Smooth muscle cell (in vitro differentiated cells): ENCODE measurements at regions not wholly inside any gene's neighbourhood (a gene's known extent, or its start where the extent isn't known, plus 50 kb on each side); places are given as distances from the start of the nearest gene placed in this dataset.

Source experiments
- DNase-seq: peaks from one replicate; lab custom pipeline; 2025; ENCODE audit not compliant: unreplicated experiment; lab: John Stamatoyannopoulos, UW
- H2AFZ ChIP-seq: fragments of 200-600 bp; sonication (generic); 2 replicates; pipeline ENCODE4 v1.6.0; 2016; ENCODE audit warnings: antibody characterized with exemption, low read depth, mild to moderate bottlenecking
- H3F3A ChIP-seq: fragments of 200-600 bp; sonication (generic); 2 replicates; pipeline ENCODE4 v1.6.0; 2017; ENCODE audit warnings: antibody characterized with exemption, low read depth
- H3K27ac ChIP-seq: fragments of 200-600 bp; sonication (generic); 2 replicates; pipeline ENCODE4 v1.5.1; 2016; ENCODE audit warnings: low read depth, mild to moderate bottlenecking
- H3K27me3 ChIP-seq: fragments of 200-600 bp; sonication (generic); 2 replicates; pipeline ENCODE4 v1.6.1; 2016; ENCODE audit warnings: low read depth, mild to moderate bottlenecking
- H3K36me3 ChIP-seq: fragments of 200-600 bp; sonication (generic); 2 replicates; pipeline ENCODE4 v1.5.1; 2016; ENCODE audit warnings: low read depth
- H3K4me1 ChIP-seq: fragments of 200-600 bp; sonication (generic); 2 replicates; pipeline ENCODE4 v1.5.1; 2016; ENCODE audit warnings: low read depth
- H3K4me2 ChIP-seq: fragments of 200-600 bp; sonication (generic); 2 replicates; pipeline ENCODE4 v1.6.0; 2016; ENCODE audit warnings: mild to moderate bottlenecking
- H3K4me3 ChIP-seq: fragments of 200-600 bp; sonication (generic); 2 replicates; pipeline ENCODE4 v1.5.1; 2016; ENCODE audit warnings: mild to moderate bottlenecking
- H3K79me2 ChIP-seq: fragments of 200-600 bp; sonication (generic); 2 replicates; pipeline ENCODE4 v1.6.0; 2016; ENCODE audit warnings: low read depth, mild to moderate bottlenecking
- H3K9ac ChIP-seq: fragments of 200-600 bp; sonication (generic); 2 replicates; pipeline ENCODE4 v1.6.0; 2016; ENCODE audit warnings: low read depth
- H3K9me3 ChIP-seq: fragments of 200-600 bp; sonication (generic); replicated peaks from 2 replicates; pipeline ENCODE4 v1.5.1; 2016; ENCODE audit warnings: low read depth
- H4K20me1 ChIP-seq: fragments of 200-600 bp; sonication (generic); 2 replicates; pipeline ENCODE4 v1.6.0; 2016; ENCODE audit warnings: low read depth
- WGBS: methylation state at CpG from one replicate; pipeline ENCODE4 v1.1.7; 2016; ENCODE audit warnings: low lambda C conversion rate; 5-methylcytosine and 5-hydroxymethylcytosine counted together
- TF ChIP-seq, protein P1 (sequence below): fragments of 200-600 bp; sonication (generic); IDR thresholded peaks from 2 replicates; pipeline ENCODE4 v1.5.1; 2017; ENCODE audit warnings: borderline replicate concordance, mild to moderate bottlenecking, antibody characterized with exemption; ENCODE audit not compliant: insufficient read depth, poor library complexity, severe bottlenecking

DNA sequence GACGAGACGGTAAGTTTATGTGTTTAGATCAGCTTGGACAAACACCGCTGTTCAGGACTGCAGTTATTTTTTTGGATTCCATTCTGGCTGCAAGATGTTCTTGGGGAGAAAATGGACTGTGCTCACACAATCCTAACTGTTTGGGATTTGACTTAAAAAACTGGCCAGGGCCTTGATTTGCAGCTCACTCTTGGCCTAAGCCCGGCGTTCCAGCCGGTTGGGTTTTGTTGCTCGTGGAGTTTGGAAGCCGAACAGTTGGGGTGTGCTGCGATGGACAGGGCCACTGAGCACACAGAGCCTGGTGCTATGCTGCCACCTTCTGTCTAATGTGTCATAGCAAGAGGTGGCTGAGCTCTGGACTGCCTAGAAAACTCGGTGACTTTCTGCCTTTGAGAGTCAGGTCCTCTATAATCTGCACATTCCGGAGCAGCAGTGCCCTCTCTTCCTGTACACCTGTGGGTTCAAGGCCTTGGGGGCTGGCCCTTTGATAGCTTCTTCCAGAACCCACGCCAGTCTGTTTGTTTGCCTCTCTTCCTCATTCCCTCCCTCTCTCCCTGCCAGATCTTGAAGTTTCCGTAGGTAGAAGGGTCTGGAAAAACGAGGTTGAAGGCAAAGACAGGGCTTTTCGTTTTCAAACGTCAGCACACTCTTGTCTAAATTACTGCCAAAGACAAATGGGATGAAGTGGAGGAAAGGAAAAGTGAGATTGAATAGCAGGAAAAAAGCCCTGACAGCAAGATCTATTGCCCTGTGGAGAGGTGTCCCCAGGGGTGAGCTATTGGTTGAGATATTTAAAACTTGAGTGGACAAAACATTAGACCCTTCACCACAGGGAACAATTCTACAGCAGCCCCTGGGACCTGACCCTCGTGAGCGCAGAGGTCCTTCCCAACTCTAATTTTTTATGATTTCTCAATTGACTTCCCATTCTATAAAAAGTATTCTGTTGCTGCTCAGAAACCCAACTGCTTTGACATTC is 167.5 kb upstream of the HABP2 start:
- peak; percentile 28 for DNase-seq
- TF ChIP-seq, protein P1, sequence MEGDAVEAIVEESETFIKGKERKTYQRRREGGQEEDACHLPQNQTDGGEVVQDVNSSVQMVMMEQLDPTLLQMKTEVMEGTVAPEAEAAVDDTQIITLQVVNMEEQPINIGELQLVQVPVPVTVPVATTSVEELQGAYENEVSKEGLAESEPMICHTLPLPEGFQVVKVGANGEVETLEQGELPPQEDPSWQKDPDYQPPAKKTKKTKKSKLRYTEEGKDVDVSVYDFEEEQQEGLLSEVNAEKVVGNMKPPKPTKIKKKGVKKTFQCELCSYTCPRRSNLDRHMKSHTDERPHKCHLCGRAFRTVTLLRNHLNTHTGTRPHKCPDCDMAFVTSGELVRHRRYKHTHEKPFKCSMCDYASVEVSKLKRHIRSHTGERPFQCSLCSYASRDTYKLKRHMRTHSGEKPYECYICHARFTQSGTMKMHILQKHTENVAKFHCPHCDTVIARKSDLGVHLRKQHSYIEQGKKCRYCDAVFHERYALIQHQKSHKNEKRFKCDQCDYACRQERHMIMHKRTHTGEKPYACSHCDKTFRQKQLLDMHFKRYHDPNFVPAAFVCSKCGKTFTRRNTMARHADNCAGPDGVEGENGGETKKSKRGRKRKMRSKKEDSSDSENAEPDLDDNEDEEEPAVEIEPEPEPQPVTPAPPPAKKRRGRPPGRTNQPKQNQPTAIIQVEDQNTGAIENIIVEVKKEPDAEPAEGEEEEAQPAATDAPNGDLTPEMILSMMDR = peak; percentile 84
- 29% methylated on average over 18 of the region's 18 CpGs for WGBS
- Histone ChIP-seq H3K4me2 (peak overlapping the region; percentile 70), H3K4me3 (no peak overlapping the region), H3K27ac (no peak overlapping the region), H3K9me3 (no peaks in the 10 kb centered on the region), H3K9ac (no peak overlapping the region), H3K79me2 (no peaks in the 10 kb centered on the region), H3F3A (peaks cover 8% of the 10 kb centered on the region), H4K20me1 (no peaks in the 10 kb centered on the region), H3K4me1 (peaks cover 22% of the 10 kb centered on the region), H3K27me3 (peaks cover 7% of the 10 kb centered on the region), H2AFZ (peak overlapping the region; percentile 45), H3K36me3 (no peaks in the 10 kb centered on the region)

DNA sequence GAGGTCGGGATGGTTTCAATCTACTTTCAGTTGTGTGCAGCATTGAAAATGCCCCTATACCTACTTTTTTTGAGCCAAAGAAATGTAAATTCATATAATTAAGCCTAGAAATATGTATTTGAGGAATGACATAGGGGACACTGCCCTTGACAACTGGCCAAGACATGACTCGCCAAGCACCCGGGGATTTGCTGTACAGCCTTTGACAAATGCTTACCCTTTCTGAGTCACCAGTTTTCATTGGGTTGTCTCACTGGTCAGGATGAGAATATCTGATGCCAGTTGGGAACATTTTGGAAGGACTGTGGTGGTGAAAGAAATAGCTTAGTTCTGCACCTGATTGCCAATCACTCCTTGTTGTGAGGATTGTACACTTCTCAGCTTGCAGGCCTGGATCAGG is 166.8 kb upstream of the HABP2 start:
- TF ChIP-seq, protein P1 = no peak
- no peak overlapping the region for H3K27ac ChIP-seq
- H3K79me2 ChIP-seq = no peaks in the 10 kb centered on the region
- H4K20me1 ChIP-seq = no peaks in the 10 kb centered on the region
- WGBS = 44% methylated on average over 3 of the region's 3 CpGs
- peaks cover 22% of the 10 kb centered on the region for H3K4me1 ChIP-seq
- DNase-seq = no peak
- peaks cover 11% of the 10 kb centered on the region for H3K27me3 ChIP-seq
- H3K9me3 ChIP-seq = no peaks in the 10 kb centered on the region
- peaks cover 8% of the 10 kb centered on the region for H3F3A ChIP-seq
- no peaks in the 10 kb centered on the region for H3K36me3 ChIP-seq
- no peak overlapping the region for H3K9ac ChIP-seq
- H2AFZ ChIP-seq = no peak overlapping the region
- H3K4me2 ChIP-seq = no peak overlapping the region
- H3K4me3 ChIP-seq = no peak overlapping the region

DNA sequence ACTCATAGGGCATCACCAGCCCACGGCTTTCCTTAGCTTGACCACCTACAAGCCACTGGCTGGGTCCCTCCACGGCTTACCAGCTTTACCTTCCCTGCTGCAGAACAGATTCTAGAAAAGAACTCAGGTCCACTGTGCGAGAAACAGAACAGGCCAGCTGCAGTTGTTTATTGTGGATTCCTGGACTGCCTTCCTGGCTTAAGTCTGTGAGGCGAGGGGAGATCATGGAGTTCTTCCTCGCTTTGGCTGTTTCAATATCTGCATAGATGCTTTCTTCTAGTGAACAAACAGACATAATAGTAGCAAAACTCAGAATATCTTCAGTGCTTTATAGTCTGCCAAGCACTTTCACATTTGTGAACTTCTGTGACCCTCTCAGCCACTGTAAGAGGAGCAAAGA is 162.9 kb upstream of the HABP2 start:
- WGBS = 90% methylated on average over 5 of the region's 5 CpGs
- H3K9me3 ChIP-seq = no peaks in the 10 kb centered on the region
- H3K27me3 ChIP-seq = peaks cover 11% of the 10 kb centered on the region
- no peaks in the 10 kb centered on the region for H3K36me3 ChIP-seq
- H3K4me1 ChIP-seq = peaks cover under 1% of the 10 kb centered on the region
- no peak overlapping the region for H3K9ac ChIP-seq
- no peak overlapping the region for H2AFZ ChIP-seq
- H3K79me2 ChIP-seq = no peaks in the 10 kb centered on the region
- TF ChIP-seq, protein P1 = no peak
- no peaks in the 10 kb centered on the region for H3F3A ChIP-seq
- H3K27ac ChIP-seq = no peak overlapping the region
- no peak overlapping the region for H3K4me3 ChIP-seq
- DNase-seq = no peak
- H3K4me2 ChIP-seq = no peak overlapping the region
- H4K20me1 ChIP-seq = no peaks in the 10 kb centered on the region
